HG02870 (cell line): ENCODE measurements at regions not wholly inside any gene's neighbourhood (a gene's known extent, or its start where the extent isn't known, plus 50 kb on each side); places are given as distances from the start of the nearest gene placed in this dataset.

Experiments used
- ATAC-seq: cut with Tn5 transposase; IDR thresholded peaks from one replicate; pipeline ENCODE4 v1.9.1; 2021; ENCODE audit warnings: mild to moderate bottlenecking, moderate library complexity; ENCODE audit not compliant: unreplicated experiment

GRCh38 chr2:44825702-44826101 lies 115.8 kb upstream of the SIX3 start:
- no peak for ATAC-seq

GRCh38 chr2:44826601-44827000 lies 114.9 kb upstream of the SIX3 start:
- no peak for ATAC-seq

GRCh38 chr2:44829771-44830170 lies 111.7 kb upstream of the SIX3 start:
- no peak for ATAC-seq

- ATAC-seq = peak; percentile 53
Measured at GRCh38 chr2:44833171-44834069, 108.1 kb upstream of the SIX3 start.

GRCh38 chr2:44834656-44835055 lies 106.8 kb upstream of the SIX3 start:
- ATAC-seq = no peak

GRCh38 chr2:44836174-44836573 lies 105.3 kb upstream of the SIX3 start:
- ATAC-seq = no peak

- ATAC-seq = no peak
Measured at GRCh38 chr2:44836916-44837315, 104.6 kb upstream of the SIX3 start.

GRCh38 chr2:44838116-44838790 lies 103.2 kb upstream of the SIX3 start:
- ATAC-seq = no peak

- no peak for ATAC-seq
Measured at GRCh38 chr2:44839370-44839769, 102.1 kb upstream of the SIX3 start.

GRCh38 chr2:44839771-44840502 lies 101.6 kb upstream of the SIX3 start:
- ATAC-seq = no peak

GRCh38 chr2:44840503-44840850 lies 101.0 kb upstream of the SIX3 start:
- no peak for ATAC-seq

GRCh38 chr2:44843086-44843485 lies 98.4 kb upstream of the SIX3 start:
- no peak for ATAC-seq

- ATAC-seq = no peak
Measured at GRCh38 chr2:44843641-44844310, 97.7 kb upstream of the SIX3 start.

GRCh38 chr2:44844651-44845270 lies 96.7 kb upstream of the SIX3 start:
- ATAC-seq = no peak

GRCh38 chr2:44848026-44848425 lies 93.5 kb upstream of the SIX3 start:
- no peak for ATAC-seq

- no peak for ATAC-seq
Measured at GRCh38 chr2:44850016-44850415, 91.5 kb upstream of the SIX3 start.

- ATAC-seq = no peak
Measured at GRCh38 chr2:44851518-44851917, 90.0 kb upstream of the SIX3 start.

GRCh38 chr2:44852594-44852993 lies 88.9 kb upstream of the SIX3 start:
- no peak for ATAC-seq

GRCh38 chr2:44859337-44859736 lies 82.2 kb upstream of the SIX3 start:
- ATAC-seq = no peak

GRCh38 chr2:44866152-44866551 lies 75.3 kb upstream of the SIX3 start:
- no peak for ATAC-seq

- ATAC-seq = no peak
Measured at GRCh38 chr2:44869761-44870160, 71.7 kb upstream of the SIX3 start.
